WTC11 (cell line): ENCODE measurements at regions not wholly inside any gene's neighbourhood (a gene's known extent, or its start where the extent isn't known, plus 50 kb on each side); places are given as distances from the start of the nearest gene placed in this dataset.

ENCODE experiments used
- CTCF ChIP-seq: fragments of 200-600 bp; IDR thresholded peaks from 2 replicates; pipeline ENCODE4 v1.8.0; 2022; ENCODE audit warnings: antibody characterized with exemption
- ZNF138 ChIP-seq: sonication (generic); formaldehyde crosslinking; conservative IDR thresholded peaks from 2 replicates; pipeline ENCODE4 v1.8.1; 2022; ENCODE audit warnings: mild to moderate bottlenecking, moderate library complexity, missing genetic modification reagents
- ZNF219 ChIP-seq: sonication (generic); formaldehyde crosslinking; IDR thresholded peaks from 2 replicates; pipeline ENCODE4 v1.8.0; 2023; ENCODE audit warnings: missing genetic modification reagents, mild to moderate bottlenecking, borderline replicate concordance

GRCh38 chr2:226057914-226058313 is 658.4 kb downstream of the NYAP2 start:
- no peak for TF ChIP-seq CTCF
- TF ChIP-seq ZNF219 (CRISPR knock-in tag): no peak
- no peak for TF ChIP-seq ZNF138 (CRISPR knock-in tag)
